Astrocyte of the spinal cord (primary cell): ENCODE measurements at regions not wholly inside any gene's neighbourhood (a gene's known extent, or its start where the extent isn't known, plus 50 kb on each side); places are given as distances from the start of the nearest gene placed in this dataset.

Source experiments
- DNase-seq: peaks from one replicate; pipeline ENCODE4 v3.0.0; 2011; ENCODE audit warnings: low read depth, low spot score
- H3K4me3 ChIP-seq: 2 replicates; pipeline ENCODE4 v1.5.1; 2011; ENCODE audit warnings: low read depth, mild to moderate bottlenecking, low read length, moderate library complexity
- in situ Hi-C: cut with HindIII; loops from 2 replicates; pipeline ENCODE4 v1.10.0; 2017; ENCODE audit warnings: low sequenced_read_pairs
- TF ChIP-seq, protein P1 (sequence below): IDR thresholded peaks from 2 replicates; pipeline ENCODE4 v1.5.1; 2012; ENCODE audit warnings: low read depth, mild to moderate bottlenecking, low read length, inconsistent platforms

DNA sequence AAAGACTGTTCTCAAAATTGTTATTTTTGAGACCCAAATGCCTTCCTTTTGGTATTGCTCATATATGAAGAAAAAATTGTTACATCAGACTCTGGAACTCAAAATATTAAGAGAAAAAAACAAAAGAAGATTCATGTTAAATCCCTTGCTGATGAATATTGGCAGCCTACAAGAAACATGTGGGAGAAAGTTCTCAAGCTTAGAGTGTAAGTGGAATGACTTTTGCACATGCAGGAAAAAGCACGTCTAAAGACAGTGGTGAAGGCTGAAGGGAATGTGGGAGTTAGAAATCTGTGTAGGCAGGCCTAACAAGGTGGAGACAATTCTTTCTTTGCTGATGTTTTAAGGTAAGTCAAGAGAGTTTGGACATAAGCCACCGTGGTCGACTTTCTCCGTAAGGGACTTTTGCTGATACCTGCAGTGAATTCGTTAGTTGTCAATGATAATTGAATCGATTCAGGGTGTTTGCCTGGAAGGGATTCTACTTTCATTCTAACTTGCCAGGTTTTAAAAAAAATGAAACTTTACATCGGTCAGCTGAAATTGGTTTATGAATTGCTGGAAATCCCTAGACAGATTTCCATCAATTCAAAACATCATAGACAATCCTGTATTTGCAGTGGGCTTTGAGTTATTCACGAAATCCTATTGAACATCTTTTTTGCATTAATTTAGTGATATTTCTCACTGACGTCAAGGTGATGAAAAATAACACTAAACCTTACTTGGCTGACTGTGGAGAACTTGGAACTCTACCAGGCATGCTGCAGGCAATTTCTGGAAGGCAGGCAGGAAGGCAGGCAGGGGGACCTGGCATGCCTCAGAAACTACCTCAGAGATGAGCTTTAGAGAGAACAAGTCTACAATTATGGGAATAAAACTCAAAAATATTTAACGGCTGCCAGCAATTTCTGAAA lies 359.1 kb upstream of the ADAMTSL1 start:
- no peak for DNase-seq
- H3K4me3 ChIP-seq, result no peak overlapping the region
- in situ Hi-C loops, result no loop called here
- TF ChIP-seq, protein P1, sequence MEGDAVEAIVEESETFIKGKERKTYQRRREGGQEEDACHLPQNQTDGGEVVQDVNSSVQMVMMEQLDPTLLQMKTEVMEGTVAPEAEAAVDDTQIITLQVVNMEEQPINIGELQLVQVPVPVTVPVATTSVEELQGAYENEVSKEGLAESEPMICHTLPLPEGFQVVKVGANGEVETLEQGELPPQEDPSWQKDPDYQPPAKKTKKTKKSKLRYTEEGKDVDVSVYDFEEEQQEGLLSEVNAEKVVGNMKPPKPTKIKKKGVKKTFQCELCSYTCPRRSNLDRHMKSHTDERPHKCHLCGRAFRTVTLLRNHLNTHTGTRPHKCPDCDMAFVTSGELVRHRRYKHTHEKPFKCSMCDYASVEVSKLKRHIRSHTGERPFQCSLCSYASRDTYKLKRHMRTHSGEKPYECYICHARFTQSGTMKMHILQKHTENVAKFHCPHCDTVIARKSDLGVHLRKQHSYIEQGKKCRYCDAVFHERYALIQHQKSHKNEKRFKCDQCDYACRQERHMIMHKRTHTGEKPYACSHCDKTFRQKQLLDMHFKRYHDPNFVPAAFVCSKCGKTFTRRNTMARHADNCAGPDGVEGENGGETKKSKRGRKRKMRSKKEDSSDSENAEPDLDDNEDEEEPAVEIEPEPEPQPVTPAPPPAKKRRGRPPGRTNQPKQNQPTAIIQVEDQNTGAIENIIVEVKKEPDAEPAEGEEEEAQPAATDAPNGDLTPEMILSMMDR, result no peak

DNA sequence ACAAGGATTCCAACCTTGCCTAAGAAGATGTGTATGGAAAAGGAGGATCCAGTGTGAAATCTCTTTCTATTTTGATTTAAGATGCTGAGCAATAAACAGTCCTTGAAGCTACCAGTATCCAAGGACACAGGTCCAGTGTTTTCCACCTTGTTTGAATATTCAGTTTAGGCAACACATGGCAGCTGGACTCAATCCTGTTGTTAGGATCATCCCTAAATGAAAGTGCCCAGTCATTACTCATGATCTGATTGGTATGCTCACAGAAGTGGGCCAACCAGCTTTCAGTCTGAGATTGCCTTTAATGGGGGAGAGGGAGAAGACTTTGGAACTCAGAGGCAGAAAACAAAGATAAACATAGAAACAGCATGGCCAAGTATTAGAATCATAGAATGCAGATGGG lies 355.7 kb upstream of the ADAMTSL1 start:
- TF ChIP-seq, protein P1, result no peak
- no peak for DNase-seq
- no peak overlapping the region for H3K4me3 ChIP-seq
- in situ Hi-C loops, result no loop called here

DNA sequence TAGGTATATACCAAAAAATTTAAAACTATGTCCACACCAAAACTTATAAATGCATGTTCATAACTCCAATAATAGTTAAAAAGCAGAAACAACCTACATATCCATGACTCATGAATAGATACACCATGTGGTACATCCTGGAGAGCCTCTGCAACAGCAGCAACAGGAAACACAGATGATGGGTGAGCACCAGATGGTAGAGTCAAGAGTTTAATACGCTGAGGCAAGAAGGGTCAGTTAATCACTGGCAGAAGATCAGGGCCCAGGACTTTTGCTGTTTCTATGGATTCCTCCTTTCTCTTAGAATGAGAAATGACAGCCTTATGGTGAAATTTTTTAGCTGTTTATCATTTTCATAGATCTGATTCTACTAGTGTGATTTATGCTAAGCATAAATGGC lies 351.8 kb upstream of the ADAMTSL1 start:
- in situ Hi-C loops, result no loop called here
- TF ChIP-seq, protein P1, result no peak
- DNase-seq, result no peak
- H3K4me3 ChIP-seq, result no peak overlapping the region

DNA sequence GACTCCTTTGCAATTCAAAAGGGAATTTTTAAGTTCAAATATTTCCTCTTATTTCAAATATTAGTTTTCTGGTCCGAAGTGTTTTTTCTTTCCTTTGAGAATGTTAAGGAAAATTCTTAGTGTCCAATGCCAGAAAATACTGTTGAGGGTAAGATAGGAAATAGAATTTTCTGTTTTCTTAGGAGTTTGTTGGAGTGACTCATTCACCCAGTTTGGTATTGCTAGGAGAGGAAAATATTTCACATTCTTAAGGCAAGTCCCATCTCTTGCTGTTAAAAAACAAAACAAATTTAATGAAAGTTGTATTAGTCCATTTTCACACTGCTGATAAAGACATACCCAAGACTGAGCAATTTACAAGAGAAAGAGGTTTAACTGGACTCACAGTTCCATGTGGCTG lies 349.2 kb upstream of the ADAMTSL1 start:
- in situ Hi-C loops, result no loop called here
- H3K4me3 ChIP-seq, result no peak overlapping the region
- peak; percentile 39 for DNase-seq
- TF ChIP-seq, protein P1, result no peak

DNA sequence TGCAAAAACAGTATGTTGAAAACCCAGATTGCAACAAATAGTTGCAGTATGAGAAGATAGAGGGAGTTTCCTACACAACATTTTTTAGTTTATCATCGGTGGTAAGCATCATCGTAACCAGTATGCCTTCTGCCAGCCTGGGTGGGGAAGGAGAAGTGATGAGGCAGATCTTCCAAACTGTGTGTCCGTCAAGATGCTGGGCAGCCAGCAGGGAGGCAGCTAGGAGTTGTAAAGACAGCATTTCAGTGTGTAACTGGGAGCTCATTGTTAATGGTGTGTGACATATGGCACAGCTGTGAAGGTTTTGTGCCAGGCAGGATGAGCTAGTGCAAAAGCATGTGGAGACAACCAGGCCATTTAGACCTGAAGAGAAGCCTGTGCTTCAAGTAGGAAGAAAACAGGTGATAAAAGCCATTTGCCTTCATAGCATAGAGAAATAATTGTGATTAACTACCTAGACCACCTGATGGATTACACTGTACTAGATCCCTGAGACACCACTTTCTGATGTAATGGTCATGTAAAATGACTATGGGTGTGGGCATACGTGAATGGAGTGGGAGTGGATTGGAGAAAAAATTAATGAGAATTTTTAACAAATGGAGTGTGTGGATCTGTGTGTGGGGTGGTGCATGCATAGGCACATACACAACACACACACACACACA lies 347.0 kb upstream of the ADAMTSL1 start:
- DNase-seq, result no peak
- no peak overlapping the region for H3K4me3 ChIP-seq
- in situ Hi-C loops, result no loop called here
- TF ChIP-seq, protein P1, result no peak

DNA sequence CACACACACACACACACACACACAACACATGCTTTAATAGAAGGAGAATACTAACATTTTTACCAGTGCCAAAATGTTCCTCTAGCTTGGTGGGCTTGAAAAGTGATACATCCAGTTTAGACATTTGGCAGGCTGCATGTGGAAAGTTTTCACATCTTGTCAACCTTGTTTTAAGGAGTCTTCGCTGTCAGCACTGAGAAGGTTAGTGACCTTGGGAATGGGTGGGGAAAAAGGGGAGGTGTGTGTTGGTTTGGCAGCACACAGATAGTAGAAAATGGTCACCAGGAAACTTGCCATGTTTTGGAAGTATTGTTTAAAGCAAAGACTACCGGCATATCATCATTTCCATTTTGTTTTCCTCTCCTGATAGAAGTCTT lies 346.5 kb upstream of the ADAMTSL1 start:
- TF ChIP-seq, protein P1, result no peak
- in situ Hi-C loops, result no loop called here
- no peak overlapping the region for H3K4me3 ChIP-seq
- no peak for DNase-seq
